ENCODE measurements at regions not wholly inside any gene's neighbourhood (a gene's known extent, or its start where the extent isn't known, plus 50 kb on each side); places are given as distances from the start of the nearest gene placed in this dataset.

- Histone ChIP-seq H3K27me3 (ENCODE audit: low read depth) (no peaks in the 10 kb centered on the region), H3K36me3 (no peaks in the 10 kb centered on the region), H3K4me1 (peaks cover 25% of the 10 kb centered on the region), H3K4me3 (no peak overlapping the region), H3K27ac (peak overlapping the region; percentile 74), H3K9me3 (no peaks in the 10 kb centered on the region)
- DNase-seq (no peak), ATAC-seq (peak; percentile 13 to 23)
- intact Hi-C loops (cut with DNase I), result no loop called here
- TF ChIP-seq, protein P1, sequence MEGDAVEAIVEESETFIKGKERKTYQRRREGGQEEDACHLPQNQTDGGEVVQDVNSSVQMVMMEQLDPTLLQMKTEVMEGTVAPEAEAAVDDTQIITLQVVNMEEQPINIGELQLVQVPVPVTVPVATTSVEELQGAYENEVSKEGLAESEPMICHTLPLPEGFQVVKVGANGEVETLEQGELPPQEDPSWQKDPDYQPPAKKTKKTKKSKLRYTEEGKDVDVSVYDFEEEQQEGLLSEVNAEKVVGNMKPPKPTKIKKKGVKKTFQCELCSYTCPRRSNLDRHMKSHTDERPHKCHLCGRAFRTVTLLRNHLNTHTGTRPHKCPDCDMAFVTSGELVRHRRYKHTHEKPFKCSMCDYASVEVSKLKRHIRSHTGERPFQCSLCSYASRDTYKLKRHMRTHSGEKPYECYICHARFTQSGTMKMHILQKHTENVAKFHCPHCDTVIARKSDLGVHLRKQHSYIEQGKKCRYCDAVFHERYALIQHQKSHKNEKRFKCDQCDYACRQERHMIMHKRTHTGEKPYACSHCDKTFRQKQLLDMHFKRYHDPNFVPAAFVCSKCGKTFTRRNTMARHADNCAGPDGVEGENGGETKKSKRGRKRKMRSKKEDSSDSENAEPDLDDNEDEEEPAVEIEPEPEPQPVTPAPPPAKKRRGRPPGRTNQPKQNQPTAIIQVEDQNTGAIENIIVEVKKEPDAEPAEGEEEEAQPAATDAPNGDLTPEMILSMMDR (IDR thresholded peaks at IDR 0.05), result no peak
Observed at GRCh38 chr4:26075583-26075982, 161.6 kb downstream of the SMIM20 start.

DNA sequence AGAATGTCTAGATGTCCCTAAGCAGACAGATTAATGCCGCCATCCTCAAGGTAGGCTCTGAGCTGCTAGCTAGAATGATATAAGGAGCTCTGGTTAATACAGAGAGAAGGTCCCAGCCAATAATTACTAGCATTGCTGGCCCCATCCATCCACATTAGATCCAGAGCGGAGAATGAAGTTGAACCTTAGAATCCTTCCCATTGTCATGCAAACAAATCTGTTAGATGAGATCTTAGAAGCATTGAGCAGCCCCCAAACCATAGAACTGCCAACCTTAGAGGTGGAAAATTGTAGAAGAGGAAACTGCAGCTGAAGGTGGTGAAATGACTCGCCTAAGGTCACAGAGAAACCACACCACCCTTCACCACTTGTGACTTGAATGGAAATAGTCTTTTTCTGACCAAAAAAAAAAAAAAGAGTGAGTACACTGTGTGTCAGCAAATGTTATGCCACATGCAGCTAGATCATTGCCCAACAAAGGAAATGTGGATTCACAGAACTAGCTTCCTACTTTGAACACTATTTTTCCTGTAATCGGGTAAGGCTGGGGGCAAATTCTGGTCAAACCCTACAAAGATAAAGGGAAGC, 162.1 kb downstream of the SMIM20 start:
- H3K9me3 ChIP-seq, result no peaks in the 10 kb centered on the region
- ATAC-seq (peak; percentile 68 to 83), DNase-seq (no peak)

GRCh38 chr4:26076896-26077295, 162.9 kb downstream of the SMIM20 start:
- H3K9me3 ChIP-seq, result no peaks in the 10 kb centered on the region
- peak overlapping the region; percentile 18 for H3K27ac ChIP-seq
- TF ChIP-seq, protein P1 (IDR thresholded peaks at IDR 0.05), result no peak
- H3K4me3 ChIP-seq, result no peak overlapping the region
- no peaks in the 10 kb centered on the region for H3K27me3 ChIP-seq (ENCODE audit: low read depth)
- no peak for DNase-seq
- H3K4me1 ChIP-seq, result peaks cover 31% of the 10 kb centered on the region
- no peaks in the 10 kb centered on the region for H3K36me3 ChIP-seq
- no peak for ATAC-seq
- intact Hi-C loops (cut with DNase I), result no loop called here

More for the DNA sequence above, 162.1 kb downstream of the SMIM20 start:
- intact Hi-C loops (cut with DNase I), result no loop called here
- Histone ChIP-seq H3K4me3 (no peak overlapping the region), H3K27me3 (ENCODE audit: low read depth) (no peaks in the 10 kb centered on the region), H3K4me1 (peaks cover 25% of the 10 kb centered on the region), H3K27ac (peak overlapping the region; percentile 74), H3K36me3 (no peaks in the 10 kb centered on the region)
- TF ChIP-seq, protein P1 (IDR thresholded peaks at IDR 0.05), result no peak

GRCh38 chr4:26077756-26078155, 163.7 kb downstream of the SMIM20 start:
- Histone ChIP-seq H3K27me3 (ENCODE audit: low read depth) (no peaks in the 10 kb centered on the region), H3K9me3 (no peaks in the 10 kb centered on the region), H3K4me3 (no peak overlapping the region), H3K4me1 (peaks cover 39% of the 10 kb centered on the region), H3K36me3 (no peaks in the 10 kb centered on the region), H3K27ac (no peak overlapping the region)
- ATAC-seq, result no peak
- DNase-seq, result no peak
- TF ChIP-seq, protein P1 (IDR thresholded peaks at IDR 0.05), result no peak
- intact Hi-C loops (cut with DNase I), result no loop called here

GRCh38 chr4:26080870-26081628, 167.0 kb downstream of the SMIM20 start:
- Histone ChIP-seq H3K4me3 (no peak overlapping the region), H3K27ac (no peak overlapping the region), H3K27me3 (ENCODE audit: low read depth) (no peaks in the 10 kb centered on the region), H3K9me3 (no peaks in the 10 kb centered on the region), H3K4me1 (peaks cover 26% of the 10 kb centered on the region), H3K36me3 (no peaks in the 10 kb centered on the region)
- ATAC-seq (no peak), DNase-seq (no peak)
- intact Hi-C loops (cut with DNase I), result loop anchor here (10.0 kb wide), 1 partner anchor 334 kb away; no protein-coding TSS in a partner anchor
- TF ChIP-seq, protein P1 (IDR thresholded peaks at IDR 0.05), result no peak

All from lower lobe of right lung (tissue), 2 donors.